Liver (tissue), 8 donors: ENCODE measurements at regions not wholly inside any gene's neighbourhood (a gene's known extent, or its start where the extent isn't known, plus 50 kb on each side); places are given as distances from the start of the nearest gene placed in this dataset.

Source experiments
- DNase-seq: peaks from one replicate; pipeline ENCODE4 v3.0.0-alpha.2; 2017; ENCODE audit warnings: low spot score
- H3K27ac ChIP-seq, 2 donors: one replicate each; pipeline ENCODE4 v1.7.0; 2013; ENCODE audit warnings: inconsistent platforms in 2 of 2, low read length in 2 of 2, control low read depth in 1 of 2, low read depth in 1 of 2, mild to moderate bottlenecking in 1 of 2
- H3K27me3 ChIP-seq, 4 donors: one replicate each; pipeline versions ENCODE4 v1.6.1 to v1.7.0; 2013; ENCODE audit warnings: low read length in 3 of 4, inconsistent platforms in 1 of 4, mild to moderate bottlenecking in 1 of 4, moderate library complexity in 1 of 4; ENCODE audit not compliant: control insufficient read depth in 4 of 4, insufficient read depth in 4 of 4
- H3K36me3 ChIP-seq, 4 donors: one replicate each; pipeline versions ENCODE4 v1.6.1 to v1.7.0; 2013; ENCODE audit warnings: low read length in 3 of 4, mild to moderate bottlenecking in 3 of 4, low read depth in 1 of 4, moderate library complexity in 1 of 4; ENCODE audit not compliant: control insufficient read depth in 4 of 4, insufficient read depth in 3 of 4
- H3K4me1 ChIP-seq, 4 donors: one replicate each; pipeline versions ENCODE4 v1.6.1 to v1.7.0; 2013; ENCODE audit warnings: low read length in 3 of 4, mild to moderate bottlenecking in 3 of 4, moderate library complexity in 1 of 4; ENCODE audit not compliant: control insufficient read depth in 4 of 4, insufficient read depth in 4 of 4
- H3K4me3 ChIP-seq, 3 donors: one replicate each; pipeline versions ENCODE4 v1.6.1 to v1.7.0; 2013; ENCODE audit warnings: low read length in 3 of 3, control low read depth in 1 of 3, low read depth in 1 of 3, mild to moderate bottlenecking in 1 of 3
- H3K9ac ChIP-seq, 2 donors: one replicate each; pipeline ENCODE4 v1.7.0; 2013; ENCODE audit warnings: low read length in 2 of 2, mild to moderate bottlenecking in 2 of 2, moderate library complexity in 2 of 2, control low read depth in 1 of 2, low read depth in 1 of 2
- H3K9me3 ChIP-seq, 4 donors: one replicate each; pipeline versions ENCODE4 v1.6.1 to v1.7.0; 2013; ENCODE audit warnings: low read length in 3 of 4; ENCODE audit not compliant: control insufficient read depth in 4 of 4
- CTCF ChIP-seq: fragments of 150-350 bp; IDR thresholded peaks from 2 replicates; pipeline ENCODE4 v1.5.1; 2017; ENCODE audit warnings: improper control_type of control experiment, low read depth, low read length; ENCODE audit not compliant: missing input control
- EGR1 ChIP-seq, 2 donors: IDR thresholded peaks; 2 replicates each; pipeline ENCODE4 v1.6.1; 2016 to 2018; ENCODE audit warnings: antibody characterized with exemption in 2 of 2, low read depth in 2 of 2
- FOXA1 ChIP-seq: IDR thresholded peaks from 2 replicates; pipeline ENCODE4 v1.6.1; 2016; ENCODE audit warnings: antibody characterized with exemption
- FOXA2 ChIP-seq: IDR thresholded peaks from 2 replicates; pipeline ENCODE4 v1.6.1; 2016; ENCODE audit warnings: antibody characterized with exemption
- GABPA ChIP-seq, 2 donors: IDR thresholded peaks in 1 of 2; conservative IDR thresholded peaks in 1 of 2; 2 replicates each; pipeline ENCODE4 v1.6.1; 2016; ENCODE audit warnings: antibody characterized with exemption in 2 of 2, mild to moderate bottlenecking in 1 of 2, moderate library complexity in 1 of 2
- HNF4G ChIP-seq: IDR thresholded peaks from 2 replicates; pipeline ENCODE4 v1.6.1; 2016; ENCODE audit warnings: antibody characterized with exemption
- JUND ChIP-seq, 2 donors: IDR thresholded peaks; 2 replicates each; pipeline ENCODE4 v1.6.1; 2016; ENCODE audit warnings: antibody characterized with exemption in 2 of 2
- MAX ChIP-seq: IDR thresholded peaks from 2 replicates; pipeline ENCODE4 v1.6.1; 2016; ENCODE audit warnings: antibody characterized with exemption
- NR2F2 ChIP-seq: IDR thresholded peaks from 2 replicates; pipeline ENCODE4 v1.6.1; 2016; ENCODE audit warnings: antibody characterized with exemption
- RAD21 ChIP-seq, 2 donors: IDR thresholded peaks; 2 replicates each; pipeline ENCODE4 v1.6.1; 2016; ENCODE audit warnings: antibody characterized with exemption in 2 of 2, mild to moderate bottlenecking in 2 of 2
- REST ChIP-seq: IDR thresholded peaks from 2 replicates; pipeline ENCODE4 v1.6.1; 2016; ENCODE audit warnings: antibody characterized with exemption, mild to moderate bottlenecking
- RXRA ChIP-seq, 2 donors: IDR thresholded peaks; 2 replicates each; pipeline ENCODE4 v1.6.1; 2017 to 2018; ENCODE audit warnings: antibody characterized with exemption in 2 of 2, mild to moderate bottlenecking in 1 of 2
- SP1 ChIP-seq: IDR thresholded peaks from 2 replicates; pipeline ENCODE4 v1.6.1; 2018; ENCODE audit warnings: antibody characterized with exemption, mild to moderate bottlenecking
- TAF1 ChIP-seq: conservative IDR thresholded peaks from 2 replicates; pipeline ENCODE4 v1.6.1; 2016; ENCODE audit warnings: antibody characterized with exemption, mild to moderate bottlenecking
- YY1 ChIP-seq: IDR thresholded peaks from 2 replicates; pipeline ENCODE4 v1.6.1; 2016; ENCODE audit warnings: antibody characterized with exemption, mild to moderate bottlenecking
- ZBTB33 ChIP-seq: IDR thresholded peaks from 2 replicates; pipeline ENCODE4 v1.6.1; 2016; ENCODE audit warnings: antibody characterized with exemption
- WGBS: extraction: QIAGEN DNeasy Blood & Tissue Kit; methylation state at CpG from one replicate; pipeline ENCODE4 v1.1.7; 2013; 5-methylcytosine and 5-hydroxymethylcytosine counted together
- TF ChIP-seq, protein P1 (sequence below): IDR thresholded peaks from 2 replicates; pipeline ENCODE4 v1.6.1; 2016; ENCODE audit warnings: antibody characterized with exemption
- donor health status: healthy.
- donor health status: healthy.
- donor health status: healthy.
- donor health status: healthy.
- donor health status: healthy.

GRCh38 chr5:93845376-93845775 is 104.0 kb upstream of the POU5F2 start:
- no peaks in the 10 kb centered on the region for H3K27me3 ChIP-seq
- no peak for DNase-seq
- no peak overlapping the region for H3K27ac ChIP-seq
- no peak overlapping the region for H3K4me3 ChIP-seq
- H3K4me1 ChIP-seq, result peaks cover 0 to 2% (median 0%) of the 10 kb centered on the region in 4 donors
- WGBS, result 96% methylated on average over 2 of the region's 2 CpGs
- H3K9me3 ChIP-seq, result peaks cover 6 to 11% (median 7%) of the 10 kb centered on the region in 4 donors
- peaks cover 0 to 2% (median 0%) of the 10 kb centered on the region in 4 donors for H3K36me3 ChIP-seq
- no peak overlapping the region for H3K9ac ChIP-seq
- TF ChIP-seq RXRA (IDR thresholded peaks at IDR 0.05) (no peak), HNF4G (no peak), EGR1 (IDR thresholded peaks at IDR 0.05; ENCODE audit: low read depth in 2 of 2) (no peak), RAD21 (IDR thresholded peaks at IDR 0.05) (no peak), CTCF (no peak), MAX (no peak), SP1 (no peak), FOXA1 (no peak)
- TF ChIP-seq, protein P1, sequence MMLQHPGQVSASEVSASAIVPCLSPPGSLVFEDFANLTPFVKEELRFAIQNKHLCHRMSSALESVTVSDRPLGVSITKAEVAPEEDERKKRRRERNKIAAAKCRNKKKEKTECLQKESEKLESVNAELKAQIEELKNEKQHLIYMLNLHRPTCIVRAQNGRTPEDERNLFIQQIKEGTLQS, result no peak

GRCh38 chr5:93831449-93831848 is 90.0 kb upstream of the POU5F2 start:
- Histone ChIP-seq H3K36me3 (no peaks in the 10 kb centered on the region), H3K27me3 (no peaks in the 10 kb centered on the region), H3K4me3 (no peak overlapping the region), H3K9me3 (no peaks in the 10 kb centered on the region), H3K27ac (no peak overlapping the region), H3K4me1 (no peaks in the 10 kb centered on the region), H3K9ac (no peak overlapping the region)
- no peak for DNase-seq
- WGBS, result 92% methylated on average over 2 of the region's 2 CpGs
- TF ChIP-seq NR2F2 (no peak), CTCF (no peak), FOXA2 (no peak), ZBTB33 (no peak), FOXA1 (no peak), MAX (no peak), JUND (IDR thresholded peaks at IDR 0.05) (no peak), EGR1 (IDR thresholded peaks at IDR 0.05; ENCODE audit: low read depth in 2 of 2) (no peak), SP1 (no peak), RAD21 (IDR thresholded peaks at IDR 0.05) (no peak), YY1 (no peak), HNF4G (no peak), GABPA (IDR thresholded peaks at IDR 0.05 in 1 of 2, conservative IDR thresholded peaks at IDR 0.05 in 1 of 2) (no peak), REST (no peak), RXRA (IDR thresholded peaks at IDR 0.05) (no peak), TAF1 (no peak)
- TF ChIP-seq, protein P1, result no peak
